Neural cell (in vitro differentiated cells): ENCODE measurements at regions not wholly inside any gene's neighbourhood (a gene's known extent, or its start where the extent isn't known, plus 50 kb on each side); places are given as distances from the start of the nearest gene placed in this dataset.

Source experiments
- H2AFZ ChIP-seq: fragments of 200-600, 300-800 bp; sonication (generic), shearing (Covaris generic); 2 replicates; pipeline ENCODE4 v1.6.0; 2014; ENCODE audit warnings: low read depth, mild to moderate bottlenecking, antibody characterized with exemption, low read length, moderate library complexity
- H3F3A ChIP-seq: fragments of 200-600 bp; shearing (Covaris generic); 2 replicates; pipeline ENCODE4 v1.6.1; 2016; ENCODE audit warnings: mild to moderate bottlenecking, moderate library complexity, mixed read lengths, antibody characterized with exemption, low read length; ENCODE audit not compliant: insufficient read depth, poor library complexity, severe bottlenecking
- H3K27ac ChIP-seq: fragments of 200-600, 300-800 bp; sonication (generic), shearing (Covaris generic); 2 replicates; pipeline ENCODE4 v1.5.1; 2014; ENCODE audit warnings: mild to moderate bottlenecking, low read length, moderate library complexity
- H3K27me3 ChIP-seq: fragments of 300-800, 200-600 bp; sonication (generic), shearing (Covaris generic); 2 replicates; pipeline ENCODE4 v1.6.0; 2014; ENCODE audit warnings: mild to moderate bottlenecking, low read depth, low read length, moderate library complexity; ENCODE audit not compliant: insufficient read depth
- H3K36me3 ChIP-seq: fragments of 300-800, 200-600 bp; sonication (generic), shearing (Covaris generic); 2 replicates; pipeline ENCODE4 v1.5.1; 2014; ENCODE audit warnings: mild to moderate bottlenecking, antibody characterized with exemption, low read length, moderate library complexity; ENCODE audit not compliant: insufficient read depth
- H3K4me2 ChIP-seq: fragments of 300-800, 200-600 bp; sonication (generic), shearing (Covaris generic); 2 replicates; pipeline ENCODE4 v1.6.0; 2014; ENCODE audit warnings: mild to moderate bottlenecking, low read length
- H3K4me3 ChIP-seq: fragments of 300-800, 200-600 bp; sonication (generic), shearing (Covaris generic); 2 replicates; pipeline ENCODE4 v1.5.1; 2014; ENCODE audit warnings: mild to moderate bottlenecking, low read length, moderate library complexity
- H3K79me2 ChIP-seq: fragments of 200-600 bp; shearing (Covaris generic); replicated peaks from 2 replicates; pipeline ENCODE4 v1.6.0; 2014; ENCODE audit warnings: mild to moderate bottlenecking, low read length, moderate library complexity; ENCODE audit not compliant: insufficient read depth
- H3K9ac ChIP-seq: fragments of 300-800, 200-600 bp; sonication (generic), shearing (Covaris generic); 2 replicates; pipeline ENCODE4 v1.6.1; 2016; ENCODE audit warnings: mild to moderate bottlenecking, low read length, mixed read lengths
- H3K9me2 ChIP-seq: fragments of 200-600 bp; shearing (Covaris generic); 2 replicates; pipeline ENCODE4 v1.6.1; 2016; ENCODE audit warnings: mild to moderate bottlenecking, low read length, mixed read lengths; ENCODE audit not compliant: insufficient read depth
- H3K9me3 ChIP-seq: fragments of 200-600, 300-800 bp; sonication (generic), shearing (Covaris generic); 2 replicates; pipeline ENCODE4 v1.6.1; 2016; ENCODE audit warnings: mild to moderate bottlenecking, mixed run types, low read length, moderate library complexity, mixed read lengths
- H4K20me1 ChIP-seq: fragments of 200-600 bp; shearing (Covaris generic); 2 replicates; pipeline ENCODE4 v1.6.1; 2016; ENCODE audit warnings: mild to moderate bottlenecking, mixed run types; ENCODE audit not compliant: insufficient read depth
- CTCF ChIP-seq: fragments of 450-650 bp; IDR thresholded peaks from 2 replicates; pipeline ENCODE4 v1.5.1; 2014; ENCODE audit warnings: antibody characterized with exemption, mild to moderate bottlenecking, moderate library complexity; ENCODE audit not compliant: poor library complexity, severe bottlenecking
- EP300 ChIP-seq: fragments of 450-650 bp; conservative IDR thresholded peaks from 2 replicates; pipeline ENCODE4 v1.6.1; 2014; ENCODE audit warnings: antibody characterized with exemption, mild to moderate bottlenecking, moderate library complexity; ENCODE audit not compliant: poor library complexity, severe bottlenecking
- EZH2 ChIP-seq: fragments of 200-600, 300-800 bp; shearing (Covaris generic), sonication (generic); IDR thresholded peaks from 2 replicates; pipeline ENCODE4 v1.6.1; 2014; ENCODE audit warnings: antibody characterized with exemption, low read length, borderline replicate concordance, mild to moderate bottlenecking; ENCODE audit not compliant: insufficient read depth, poor library complexity, severe bottlenecking
- MXI1 ChIP-seq: fragments of 450-650 bp; conservative IDR thresholded peaks from 2 replicates; pipeline ENCODE4 v1.6.1; 2014; ENCODE audit warnings: antibody characterized with exemption, mild to moderate bottlenecking; ENCODE audit not compliant: poor library complexity, severe bottlenecking
- POLR2AphosphoS5 ChIP-seq: IDR thresholded peaks from 2 replicates; pipeline ENCODE4 v1.6.1; 2012
- RAD21 ChIP-seq: fragments of 450-650 bp; conservative IDR thresholded peaks from 2 replicates; pipeline ENCODE4 v1.6.1; 2014; ENCODE audit warnings: antibody characterized with exemption, mild to moderate bottlenecking, moderate library complexity
- SMC3 ChIP-seq: fragments of 450-650 bp; conservative IDR thresholded peaks from 2 replicates; pipeline ENCODE4 v1.6.1; 2014; ENCODE audit warnings: antibody characterized with exemption, mild to moderate bottlenecking, moderate library complexity; ENCODE audit not compliant: poor library complexity
- TAF1 ChIP-seq: IDR thresholded peaks from 2 replicates; pipeline ENCODE4 v1.6.1; 2012; ENCODE audit warnings: low read depth
- TF ChIP-seq, protein P1 (sequence below): IDR thresholded peaks from 2 replicates; pipeline ENCODE4 v1.6.1; 2012; ENCODE audit warnings: borderline replicate concordance

- no peak overlapping the region for H3K27ac ChIP-seq
- TF ChIP-seq POLR2AphosphoS5 (no peak), TAF1 (no peak), RAD21 (no peak), MXI1 (no peak), EP300 (no peak)
- no peak overlapping the region for H3K4me2 ChIP-seq
- no peak overlapping the region for H3K4me3 ChIP-seq
- H3K27me3 ChIP-seq, result no peaks in the 10 kb centered on the region
- H3K9me2 ChIP-seq, result no peaks in the 10 kb centered on the region
- H2AFZ ChIP-seq, result no peak overlapping the region
- no peaks in the 10 kb centered on the region for H3K79me2 ChIP-seq
- no peak overlapping the region for H3K9ac ChIP-seq
- no peaks in the 10 kb centered on the region for H3K9me3 ChIP-seq
- no peaks in the 10 kb centered on the region for H4K20me1 ChIP-seq
- H3K36me3 ChIP-seq, result no peaks in the 10 kb centered on the region
- H3F3A ChIP-seq, result no peaks in the 10 kb centered on the region
These were observed 585.8 kb upstream of the FAM174A start for GRCh38 chr5:99949361-99949760.

DNA sequence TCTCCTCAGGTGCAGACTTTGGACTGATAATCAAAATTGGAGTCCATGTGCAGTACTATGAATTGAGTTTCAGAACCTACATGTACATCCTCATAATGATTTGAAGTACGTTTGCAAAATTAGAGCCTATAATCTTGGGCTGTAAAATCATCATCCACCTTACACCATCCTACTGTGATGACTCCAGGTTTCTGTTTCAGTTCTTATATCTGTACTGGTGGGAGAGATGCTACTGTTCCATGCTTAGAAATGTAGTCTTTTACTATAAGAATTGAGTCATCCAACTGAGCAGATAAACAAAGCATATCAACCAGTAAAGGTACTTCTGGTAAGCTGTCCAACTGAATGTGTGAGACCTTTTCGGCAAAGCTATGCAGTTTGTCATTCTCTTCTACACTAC is 586.3 kb upstream of the FAM174A start:
- no peak overlapping the region for H2AFZ ChIP-seq
- no peak overlapping the region for H3K4me2 ChIP-seq
- no peaks in the 10 kb centered on the region for H3K27me3 ChIP-seq
- H3K9ac ChIP-seq, result no peak overlapping the region
- H3K9me2 ChIP-seq, result no peaks in the 10 kb centered on the region
- H3K9me3 ChIP-seq, result no peaks in the 10 kb centered on the region
- TF ChIP-seq, protein P1, sequence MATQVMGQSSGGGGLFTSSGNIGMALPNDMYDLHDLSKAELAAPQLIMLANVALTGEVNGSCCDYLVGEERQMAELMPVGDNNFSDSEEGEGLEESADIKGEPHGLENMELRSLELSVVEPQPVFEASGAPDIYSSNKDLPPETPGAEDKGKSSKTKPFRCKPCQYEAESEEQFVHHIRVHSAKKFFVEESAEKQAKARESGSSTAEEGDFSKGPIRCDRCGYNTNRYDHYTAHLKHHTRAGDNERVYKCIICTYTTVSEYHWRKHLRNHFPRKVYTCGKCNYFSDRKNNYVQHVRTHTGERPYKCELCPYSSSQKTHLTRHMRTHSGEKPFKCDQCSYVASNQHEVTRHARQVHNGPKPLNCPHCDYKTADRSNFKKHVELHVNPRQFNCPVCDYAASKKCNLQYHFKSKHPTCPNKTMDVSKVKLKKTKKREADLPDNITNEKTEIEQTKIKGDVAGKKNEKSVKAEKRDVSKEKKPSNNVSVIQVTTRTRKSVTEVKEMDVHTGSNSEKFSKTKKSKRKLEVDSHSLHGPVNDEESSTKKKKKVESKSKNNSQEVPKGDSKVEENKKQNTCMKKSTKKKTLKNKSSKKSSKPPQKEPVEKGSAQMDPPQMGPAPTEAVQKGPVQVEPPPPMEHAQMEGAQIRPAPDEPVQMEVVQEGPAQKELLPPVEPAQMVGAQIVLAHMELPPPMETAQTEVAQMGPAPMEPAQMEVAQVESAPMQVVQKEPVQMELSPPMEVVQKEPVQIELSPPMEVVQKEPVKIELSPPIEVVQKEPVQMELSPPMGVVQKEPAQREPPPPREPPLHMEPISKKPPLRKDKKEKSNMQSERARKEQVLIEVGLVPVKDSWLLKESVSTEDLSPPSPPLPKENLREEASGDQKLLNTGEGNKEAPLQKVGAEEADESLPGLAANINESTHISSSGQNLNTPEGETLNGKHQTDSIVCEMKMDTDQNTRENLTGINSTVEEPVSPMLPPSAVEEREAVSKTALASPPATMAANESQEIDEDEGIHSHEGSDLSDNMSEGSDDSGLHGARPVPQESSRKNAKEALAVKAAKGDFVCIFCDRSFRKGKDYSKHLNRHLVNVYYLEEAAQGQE, result no peak
- TF ChIP-seq TAF1, result no peak
- TF ChIP-seq CTCF, result no peak
- no peak for TF ChIP-seq POLR2AphosphoS5
- no peak for TF ChIP-seq EZH2
- no peak for TF ChIP-seq RAD21
- TF ChIP-seq MXI1, result no peak
- TF ChIP-seq EP300, result no peak
- no peak for TF ChIP-seq SMC3
- H4K20me1 ChIP-seq, result no peaks in the 10 kb centered on the region
- H3K36me3 ChIP-seq, result no peaks in the 10 kb centered on the region
- no peak overlapping the region for H3K4me3 ChIP-seq
- H3K79me2 ChIP-seq, result no peaks in the 10 kb centered on the region
- H3K27ac ChIP-seq, result no peak overlapping the region
- no peaks in the 10 kb centered on the region for H3F3A ChIP-seq
